ENCODE measurements at regions not wholly inside any gene's neighbourhood (a gene's known extent, or its start where the extent isn't known, plus 50 kb on each side); places are given as distances from the start of the nearest gene placed in this dataset.
"Not testable (repeated sequence)": the region's sequence is repeated elsewhere in the genome, so short reads cannot be mapped to it uniquely, and the experiment has no call there.

- WGBS, 2 experiments (ENCODE audit: insufficient coverage in 2 of 2) = 100% methylated on average over 1 of the region's 1 CpG; no CpG with 5 or more reads in 1 of the 2 experiments
- H3K9me3 ChIP-seq (ENCODE audit: control insufficient read depth, low read length) = no peaks in the 10 kb centered on the region
- no peak overlapping the region for H3K27ac ChIP-seq (ENCODE audit: low read depth, low read length, severe bottlenecking)
- H3K36me3 ChIP-seq (ENCODE audit: control insufficient read depth, insufficient read depth, low read length) = no peaks in the 10 kb centered on the region
- H3K4me3 ChIP-seq (ENCODE audit: extremely low read depth, insufficient read depth, low read length, poor library complexity, severe bottlenecking) = no peak overlapping the region
- H3K4me1 ChIP-seq (ENCODE audit: control insufficient read depth, insufficient read depth, low read length, poor library complexity, severe bottlenecking) = no peaks in the 10 kb centered on the region
These were observed 231.7 kb upstream of the USP15 start for GRCh38 chr12:62028536-62028935.

GRCh38 chr12:62032870-62033269 lies 227.3 kb upstream of the USP15 start:
- Histone ChIP-seq H3K4me1 (ENCODE audit: control insufficient read depth, insufficient read depth, low read length, poor library complexity, severe bottlenecking) (no peaks in the 10 kb centered on the region), H3K9me3 (ENCODE audit: control insufficient read depth, low read length) (no peaks in the 10 kb centered on the region), H3K36me3 (ENCODE audit: control insufficient read depth, insufficient read depth, low read length) (no peaks in the 10 kb centered on the region), H3K4me3 (ENCODE audit: extremely low read depth, insufficient read depth, low read length, poor library complexity, severe bottlenecking) (no peak overlapping the region), H3K27ac (ENCODE audit: low read depth, low read length, severe bottlenecking) (no peak overlapping the region)
- WGBS, 2 experiments (ENCODE audit: insufficient coverage in 2 of 2) = 86 to 100% methylated on average over 1 to 2 of the region's 2 CpGs

- Histone ChIP-seq H3K4me3 (ENCODE audit: extremely low read depth, insufficient read depth, low read length, poor library complexity, severe bottlenecking) (no peak overlapping the region), H3K27ac (ENCODE audit: low read depth, low read length, severe bottlenecking) (no peak overlapping the region), H3K9me3 (ENCODE audit: control insufficient read depth, low read length) (no peaks in the 10 kb centered on the region), H3K4me1 (ENCODE audit: control insufficient read depth, insufficient read depth, low read length, poor library complexity, severe bottlenecking) (no peaks in the 10 kb centered on the region), H3K36me3 (ENCODE audit: control insufficient read depth, insufficient read depth, low read length) (no peaks in the 10 kb centered on the region)
- 84 to 90% methylated on average over 5 of the region's 5 CpGs for WGBS, 2 experiments (ENCODE audit: insufficient coverage in 2 of 2)
These were observed 215.6 kb upstream of the USP15 start for GRCh38 chr12:62044450-62045135.

- Histone ChIP-seq H3K27ac (ENCODE audit: low read depth, low read length, severe bottlenecking) (no peak overlapping the region), H3K9me3 (ENCODE audit: control insufficient read depth, low read length) (no peaks in the 10 kb centered on the region), H3K4me3 (ENCODE audit: extremely low read depth, insufficient read depth, low read length, poor library complexity, severe bottlenecking) (no peak overlapping the region), H3K36me3 (ENCODE audit: control insufficient read depth, insufficient read depth, low read length) (no peaks in the 10 kb centered on the region), H3K4me1 (ENCODE audit: control insufficient read depth, insufficient read depth, low read length, poor library complexity, severe bottlenecking) (no peaks in the 10 kb centered on the region)
- 80% methylated on average over 1 of the region's 2 CpGs; no CpG with 5 or more reads in 1 of the 2 experiments for WGBS, 2 experiments (ENCODE audit: insufficient coverage in 2 of 2)
These were observed 215.0 kb upstream of the USP15 start for GRCh38 chr12:62045211-62045610.

DNA sequence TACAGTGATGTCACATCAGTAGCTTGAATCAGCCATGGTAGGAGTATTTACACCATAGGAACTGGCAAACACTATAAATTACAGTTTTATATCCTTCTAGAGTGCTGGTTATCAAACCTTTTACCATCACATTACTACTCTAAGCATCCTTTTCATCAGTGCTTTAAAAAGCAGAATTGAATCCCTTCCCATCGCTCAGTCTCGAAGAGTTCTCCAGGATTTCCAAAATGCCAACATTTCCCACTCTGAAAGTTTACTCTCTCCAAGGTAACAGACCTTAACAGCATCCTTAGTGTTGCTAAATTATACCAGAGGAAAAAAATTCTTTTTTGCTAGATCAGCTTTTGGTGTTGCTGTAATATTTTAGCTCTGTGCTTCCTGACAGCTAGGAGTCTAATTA lies 209.4 kb upstream of the USP15 start:
- Histone ChIP-seq H3K27ac (ENCODE audit: low read depth, low read length, severe bottlenecking) (no peak overlapping the region), H3K4me3 (ENCODE audit: extremely low read depth, insufficient read depth, low read length, poor library complexity, severe bottlenecking) (no peak overlapping the region), H3K4me1 (ENCODE audit: control insufficient read depth, insufficient read depth, low read length, poor library complexity, severe bottlenecking) (no peaks in the 10 kb centered on the region), H3K36me3 (ENCODE audit: control insufficient read depth, insufficient read depth, low read length) (no peaks in the 10 kb centered on the region), H3K9me3 (ENCODE audit: control insufficient read depth, low read length) (no peaks in the 10 kb centered on the region)
- 82 to 84% methylated on average over 2 of the region's 2 CpGs for WGBS, 2 experiments (ENCODE audit: insufficient coverage in 2 of 2)

- no peaks in the 10 kb centered on the region for H3K4me1 ChIP-seq (ENCODE audit: control insufficient read depth, insufficient read depth, low read length, poor library complexity, severe bottlenecking)
- H3K36me3 ChIP-seq (ENCODE audit: control insufficient read depth, insufficient read depth, low read length) = no peaks in the 10 kb centered on the region
- H3K9me3 ChIP-seq (ENCODE audit: control insufficient read depth, low read length) = no peaks in the 10 kb centered on the region
- H3K27ac ChIP-seq (ENCODE audit: low read depth, low read length, severe bottlenecking) = no peak overlapping the region
- H3K4me3 ChIP-seq (ENCODE audit: extremely low read depth, insufficient read depth, low read length, poor library complexity, severe bottlenecking) = no peak overlapping the region
These were observed 190.2 kb upstream of the USP15 start for GRCh38 chr12:62069976-62070375.

GRCh38 chr12:62073236-62073635 lies 187.0 kb upstream of the USP15 start:
- not testable (repeated sequence) for H3K27ac ChIP-seq (ENCODE audit: low read depth, low read length, severe bottlenecking); H3K4me3 ChIP-seq (ENCODE audit: extremely low read depth, insufficient read depth, low read length, poor library complexity, severe bottlenecking); H3K36me3 ChIP-seq (ENCODE audit: control insufficient read depth, insufficient read depth, low read length); H3K4me1 ChIP-seq (ENCODE audit: control insufficient read depth, insufficient read depth, low read length, poor library complexity, severe bottlenecking); H3K9me3 ChIP-seq (ENCODE audit: control insufficient read depth, low read length)

GRCh38 chr12:62075870-62076269 lies 184.3 kb upstream of the USP15 start:
- Histone ChIP-seq H3K4me3 (ENCODE audit: extremely low read depth, insufficient read depth, low read length, poor library complexity, severe bottlenecking) (no peak overlapping the region), H3K9me3 (ENCODE audit: control insufficient read depth, low read length) (no peaks in the 10 kb centered on the region), H3K36me3 (ENCODE audit: control insufficient read depth, insufficient read depth, low read length) (no peaks in the 10 kb centered on the region), H3K4me1 (ENCODE audit: control insufficient read depth, insufficient read depth, low read length, poor library complexity, severe bottlenecking) (no peaks in the 10 kb centered on the region), H3K27ac (ENCODE audit: low read depth, low read length, severe bottlenecking) (no peak overlapping the region)
- WGBS, 2 experiments (ENCODE audit: insufficient coverage in 2 of 2) = no CpG with 5 or more reads among the region's 1 CpG

DNA sequence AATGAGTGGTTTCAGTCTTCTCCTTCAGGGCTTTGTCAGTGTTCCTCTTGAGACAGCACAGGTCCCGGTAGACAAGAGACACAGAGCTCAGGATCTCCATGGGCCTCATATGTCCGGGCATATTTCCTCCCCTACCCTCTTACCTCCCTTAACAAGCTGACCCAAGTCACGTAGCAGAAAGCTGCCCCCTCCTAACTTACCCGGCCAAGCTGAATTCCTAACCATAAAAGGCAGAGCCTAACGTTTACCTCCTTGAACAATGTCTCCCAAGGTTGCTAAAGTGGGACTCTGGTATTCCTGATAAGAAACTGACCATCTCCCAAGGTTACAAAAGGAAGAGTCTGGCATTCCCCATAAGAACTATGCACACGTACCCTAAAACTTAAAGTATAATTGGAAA lies 182.2 kb upstream of the USP15 start:
- Histone ChIP-seq H3K9me3 (ENCODE audit: control insufficient read depth, low read length) (no peaks in the 10 kb centered on the region), H3K4me3 (ENCODE audit: extremely low read depth, insufficient read depth, low read length, poor library complexity, severe bottlenecking) (no peak overlapping the region), H3K4me1 (ENCODE audit: control insufficient read depth, insufficient read depth, low read length, poor library complexity, severe bottlenecking) (no peaks in the 10 kb centered on the region), H3K36me3 (ENCODE audit: control insufficient read depth, insufficient read depth, low read length) (no peaks in the 10 kb centered on the region), H3K27ac (ENCODE audit: low read depth, low read length, severe bottlenecking) (no peak overlapping the region)
- WGBS, 2 experiments (ENCODE audit: insufficient coverage in 2 of 2) = 53 to 61% methylated on average over 5 of the region's 6 CpGs

GRCh38 chr12:62082448-62082847 lies 177.8 kb upstream of the USP15 start:
- no peaks in the 10 kb centered on the region for H3K36me3 ChIP-seq (ENCODE audit: control insufficient read depth, insufficient read depth, low read length)
- no peak overlapping the region for H3K4me3 ChIP-seq (ENCODE audit: extremely low read depth, insufficient read depth, low read length, poor library complexity, severe bottlenecking)
- H3K27ac ChIP-seq (ENCODE audit: low read depth, low read length, severe bottlenecking) = no peak overlapping the region
- H3K4me1 ChIP-seq (ENCODE audit: control insufficient read depth, insufficient read depth, low read length, poor library complexity, severe bottlenecking) = no peaks in the 10 kb centered on the region
- no peaks in the 10 kb centered on the region for H3K9me3 ChIP-seq (ENCODE audit: control insufficient read depth, low read length)
- whole genome bisulfite sequencing, 2 experiments (ENCODE audit: insufficient coverage in 2 of 2) = 100% methylated on average over 1 of the region's 1 CpG; no CpG with 5 or more reads in 1 of the 2 experiments

- H3K4me3 ChIP-seq (ENCODE audit: extremely low read depth, insufficient read depth, low read length, poor library complexity, severe bottlenecking) = no peak overlapping the region
- H3K9me3 ChIP-seq (ENCODE audit: control insufficient read depth, low read length) = no peaks in the 10 kb centered on the region
- no peaks in the 10 kb centered on the region for H3K36me3 ChIP-seq (ENCODE audit: control insufficient read depth, insufficient read depth, low read length)
- WGBS, 2 experiments (ENCODE audit: insufficient coverage in 2 of 2) = 83 to 100% methylated on average over 1 to 2 of the region's 3 CpGs
- H3K27ac ChIP-seq (ENCODE audit: low read depth, low read length, severe bottlenecking) = no peak overlapping the region
- no peaks in the 10 kb centered on the region for H3K4me1 ChIP-seq (ENCODE audit: control insufficient read depth, insufficient read depth, low read length, poor library complexity, severe bottlenecking)
These were observed 162.1 kb upstream of the USP15 start for GRCh38 chr12:62098132-62098531.
